GM23248 (cell line): ENCODE measurements at regions not wholly inside any gene's neighbourhood (a gene's known extent, or its start where the extent isn't known, plus 50 kb on each side); places are given as distances from the start of the nearest gene placed in this dataset. TPM values are rescaled to one million over a fixed set of nuclear protein-coding genes. Genes with fewer than 3 reads are reported as not detected.

Source experiments
- DNase-seq: peaks from one replicate; pipeline ENCODE4 v3.0.0-alpha.2; 2015
- H2AFZ ChIP-seq: fragments of 200-600 bp; sonication (generic); 2 replicates; pipeline ENCODE4 v1.6.1; 2016; ENCODE audit warnings: antibody characterized with exemption
- H3F3A ChIP-seq: fragments of 200-600 bp; sonication (generic); 2 replicates; pipeline ENCODE4 v1.6.1; 2016; ENCODE audit warnings: mild to moderate bottlenecking, antibody characterized with exemption, mixed run types; ENCODE audit not compliant: insufficient read depth
- H3K27ac ChIP-seq: fragments of 200-600 bp; sonication (generic); 2 replicates; pipeline ENCODE4 v1.5.1; 2016; ENCODE audit warnings: mild to moderate bottlenecking
- H3K27me3 ChIP-seq: fragments of 200-600 bp; sonication (generic); replicated peaks from 2 replicates; pipeline ENCODE4 v1.6.1; 2016; ENCODE audit warnings: mild to moderate bottlenecking; ENCODE audit not compliant: insufficient read depth
- H3K36me3 ChIP-seq: fragments of 200-600 bp; sonication (generic); 2 replicates; pipeline ENCODE4 v1.6.1; 2016; ENCODE audit warnings: low read depth, mild to moderate bottlenecking
- H3K4me1 ChIP-seq: fragments of 200-600 bp; sonication (generic); 2 replicates; pipeline ENCODE4 v1.6.1; 2016; ENCODE audit warnings: mild to moderate bottlenecking; ENCODE audit not compliant: insufficient read depth
- H3K4me2 ChIP-seq: fragments of 200-600 bp; sonication (generic); one replicate; pipeline ENCODE4 v1.6.1; 2016; ENCODE audit warnings: mild to moderate bottlenecking; ENCODE audit not compliant: unreplicated experiment
- H3K4me3 ChIP-seq: fragments of 200-600 bp; sonication (generic); 2 replicates; pipeline ENCODE4 v1.5.1; 2016; ENCODE audit warnings: mild to moderate bottlenecking
- H3K79me2 ChIP-seq: fragments of 200-600 bp; sonication (generic); 2 replicates; pipeline ENCODE4 v1.6.1; 2016; ENCODE audit warnings: mild to moderate bottlenecking; ENCODE audit not compliant: insufficient read depth
- H3K9ac ChIP-seq: fragments of 200-600 bp; sonication (generic); 2 replicates; pipeline ENCODE4 v1.6.1; 2016; ENCODE audit warnings: mild to moderate bottlenecking
- H3K9me2 ChIP-seq: fragments of 200-600 bp; sonication (generic); 2 replicates; pipeline ENCODE4 v1.6.1; 2016; ENCODE audit warnings: mixed run types, mild to moderate bottlenecking, moderate library complexity; ENCODE audit not compliant: insufficient read depth
- H3K9me3 ChIP-seq: fragments of 200-600 bp; sonication (generic); one replicate; pipeline ENCODE4 v1.6.1; 2017; ENCODE audit warnings: low read depth
- H4K20me1 ChIP-seq: fragments of 200-600 bp; sonication (generic); 2 replicates; pipeline ENCODE4 v1.6.0; 2016; ENCODE audit not compliant: insufficient read depth
- EZH2 ChIP-seq: fragments of 200-600 bp; sonication (generic); IDR thresholded peaks from 2 replicates; pipeline ENCODE4 v1.6.1; 2018; ENCODE audit warnings: antibody characterized with exemption, mild to moderate bottlenecking; ENCODE audit not compliant: insufficient read depth, poor library complexity, severe bottlenecking
- EZH2phosphoT487 ChIP-seq: fragments of 200-600 bp; sonication (generic); IDR thresholded peaks from 2 replicates; pipeline ENCODE4 v1.6.1; 2018; ENCODE audit warnings: antibody characterized with exemption, moderate library complexity, mild to moderate bottlenecking, low read depth; ENCODE audit not compliant: insufficient read depth
- WGBS, 2 experiments: methylation state at CpG; one replicate each; pipeline ENCODE4 v1.1.6; 2015 to 2017; ENCODE audit warnings: low lambda C conversion rate in 2 of 2, low coverage in 1 of 2; ENCODE audit errors: missing lambda C conversion rate in 2 of 2; 5-methylcytosine and 5-hydroxymethylcytosine counted together
- in situ Hi-C: fragments of 300-500 bp; cut with MboI; formaldehyde crosslinking; loops from 2 replicates; pipeline ENCODE4 v1.15.0; 2020
- small RNA-seq: library from RNA; depleted of rRNA; stranded (forward); fragments of <200 nt; gene quantifications from one replicate; pipeline ENCODE3, GENCODE V24; 2014; ENCODE audit warnings: low read depth, low replicate concordance

GRCh38 chr9:4353236-4353635, 53.4 kb upstream of the GLIS3 start:
- Histone ChIP-seq H3K9me3 (no peaks in the 10 kb centered on the region), H2AFZ (no peak overlapping the region), H3K27me3 (no peaks in the 10 kb centered on the region), H3K9me2 (no peaks in the 10 kb centered on the region), H3K27ac (no peak overlapping the region), H3K4me3 (no peak overlapping the region), H3K4me1 (0 out of 2 replicates have a peak, but pooled peaks cover 5% of the 10 kb centered on the region), H3F3A (no peaks in the 10 kb centered on the region), H4K20me1 (no peaks in the 10 kb centered on the region), H3K4me2 (no peak overlapping the region), H3K9ac (no peak overlapping the region), H3K36me3 (no peaks in the 10 kb centered on the region), H3K79me2 (no peaks in the 10 kb centered on the region)
- 67 to 68% methylated on average over 3 of the region's 3 CpGs for WGBS, 2 experiments
- DNase-seq = peak; percentile 51
- in situ Hi-C loops = loop anchor here (10.0 to 25.0 kb wide), 4 partner anchors 618 to 1316 kb away; no protein-coding TSS in a partner anchor
- no peak for TF ChIP-seq EZH2
- no peak for TF ChIP-seq EZH2phosphoT487

GRCh38 chr9:4349816-4350418, 50.0 kb upstream of the GLIS3 start:
- H3K4me2 ChIP-seq = no peak overlapping the region
- H3K4me1 ChIP-seq = 0 out of 2 replicates have a peak, but pooled peaks cover 5% of the 10 kb centered on the region
- in situ Hi-C loops = loop anchor here (10.0 to 25.0 kb wide), 5 partner anchors 87 to 1313 kb away; no protein-coding TSS in a partner anchor
- no peak overlapping the region for H3K4me3 ChIP-seq
- DNase-seq = no peak
- H4K20me1 ChIP-seq = no peaks in the 10 kb centered on the region
- TF ChIP-seq EZH2phosphoT487 = no peak
- TF ChIP-seq EZH2 = no peak
- no peak overlapping the region for H3K27ac ChIP-seq
- 80 to 82% methylated on average over 9 of the region's 9 CpGs for WGBS, 2 experiments
- H3K9me3 ChIP-seq = no peaks in the 10 kb centered on the region
- H2AFZ ChIP-seq = no peak overlapping the region
- no peaks in the 10 kb centered on the region for H3K36me3 ChIP-seq
- no peaks in the 10 kb centered on the region for H3F3A ChIP-seq
- no peaks in the 10 kb centered on the region for H3K79me2 ChIP-seq
- no peaks in the 10 kb centered on the region for H3K27me3 ChIP-seq
- H3K9me2 ChIP-seq = no peaks in the 10 kb centered on the region
- no peak overlapping the region for H3K9ac ChIP-seq

Small RNA genes lying in the stretch of these regions (small RNA-seq; reads per million reads assigned to genes)
- gene RNU6-694P = not detected
